WTC11 (cell line): ENCODE measurements at regions not wholly inside any gene's neighbourhood (a gene's known extent, or its start where the extent isn't known, plus 50 kb on each side); places are given as distances from the start of the nearest gene placed in this dataset.

Experiments used
- ARID4B ChIP-seq: sonication (generic); formaldehyde crosslinking; IDR thresholded peaks from 2 replicates; pipeline ENCODE4 v1.8.0; 2023; ENCODE audit warnings: missing genetic modification reagents, mild to moderate bottlenecking, borderline replicate concordance
- CDX4 ChIP-seq: fragments of 250-450 bp; sonication (Bioruptor Pico); IDR thresholded peaks from 2 replicates; pipeline ENCODE4 v1.9.0; 2021; ENCODE audit warnings: moderate library complexity, mild to moderate bottlenecking, inconsistent platforms, borderline replicate concordance
- CREB1 ChIP-seq: sonication (generic); formaldehyde crosslinking; IDR thresholded peaks from 2 replicates; pipeline ENCODE4 v1.8.0; 2023; ENCODE audit warnings: mild to moderate bottlenecking, missing genetic modification reagents
- CTCF ChIP-seq: fragments of 200-600 bp; IDR thresholded peaks from 2 replicates; pipeline ENCODE4 v1.8.0; 2022; ENCODE audit warnings: antibody characterized with exemption
- E2F1 ChIP-seq: sonication (generic); formaldehyde crosslinking; IDR thresholded peaks from 2 replicates; pipeline ENCODE4 v1.8.0; 2022; ENCODE audit warnings: mild to moderate bottlenecking, missing genetic modification reagents
- ESRRA ChIP-seq: sonication (generic); formaldehyde crosslinking; IDR thresholded peaks from 2 replicates; pipeline ENCODE4 v1.8.1; 2022; ENCODE audit warnings: mild to moderate bottlenecking, missing genetic modification reagents, borderline replicate concordance
- GABPB1 ChIP-seq: sonication (generic); formaldehyde crosslinking; IDR thresholded peaks from 2 replicates; pipeline ENCODE4 v1.8.1; 2023; ENCODE audit warnings: mild to moderate bottlenecking, missing genetic modification reagents
- IRF2 ChIP-seq: sonication (generic); formaldehyde crosslinking; IDR thresholded peaks from 2 replicates; pipeline ENCODE4 v1.8.0; 2022; ENCODE audit warnings: low read depth, missing genetic modification reagents, borderline replicate concordance
- JUN ChIP-seq: sonication (generic); formaldehyde crosslinking; IDR thresholded peaks from 2 replicates; pipeline ENCODE4 v1.8.0; 2023; ENCODE audit warnings: mild to moderate bottlenecking, missing genetic modification reagents
- MAX ChIP-seq: sonication (generic); formaldehyde crosslinking; IDR thresholded peaks from 2 replicates; pipeline ENCODE4 v1.8.0; 2022; ENCODE audit warnings: mild to moderate bottlenecking, missing genetic modification reagents
- NR1H2 ChIP-seq: sonication (generic); formaldehyde crosslinking; IDR thresholded peaks from 2 replicates; pipeline ENCODE4 v1.9.0; 2021; ENCODE audit warnings: mild to moderate bottlenecking, moderate library complexity, missing genetic modification reagents
- TEAD4 ChIP-seq: sonication (generic); formaldehyde crosslinking; IDR thresholded peaks from 2 replicates; pipeline ENCODE4 v1.8.0; 2022; ENCODE audit warnings: mild to moderate bottlenecking, missing genetic modification reagents
- USF2 ChIP-seq: sonication (generic); formaldehyde crosslinking; IDR thresholded peaks from 2 replicates; pipeline ENCODE4 v1.8.1; 2023; ENCODE audit warnings: mild to moderate bottlenecking, missing genetic modification reagents, moderate library complexity
- ZNF121 ChIP-seq: sonication (generic); formaldehyde crosslinking; IDR thresholded peaks from 2 replicates; pipeline ENCODE4 v1.8.0; 2023; ENCODE audit warnings: missing genetic modification reagents

GRCh38 chr10:91120348-91120747 lies 100.1 kb upstream of the PCGF5 start:
- TF ChIP-seq ARID4B (CRISPR knock-in tag) (no peak), CTCF (no peak), GABPB1 (no peak), E2F1 (CRISPR knock-in tag) (no peak), USF2 (CRISPR knock-in tag) (no peak), ZNF121 (CRISPR knock-in tag) (no peak), TEAD4 (CRISPR knock-in tag) (no peak), MAX (CRISPR knock-in tag) (no peak), CREB1 (CRISPR knock-in tag) (no peak), ESRRA (CRISPR knock-in tag) (no peak), NR1H2 (CRISPR knock-in tag) (no peak), IRF2 (CRISPR knock-in tag) (no peak), JUN (no peak), CDX4 (CRISPR knock-in tag) (no peak)
